ENCODE measurements at regions not wholly inside any gene's neighbourhood (a gene's known extent, or its start where the extent isn't known, plus 50 kb on each side); places are given as distances from the start of the nearest gene placed in this dataset.

DNA sequence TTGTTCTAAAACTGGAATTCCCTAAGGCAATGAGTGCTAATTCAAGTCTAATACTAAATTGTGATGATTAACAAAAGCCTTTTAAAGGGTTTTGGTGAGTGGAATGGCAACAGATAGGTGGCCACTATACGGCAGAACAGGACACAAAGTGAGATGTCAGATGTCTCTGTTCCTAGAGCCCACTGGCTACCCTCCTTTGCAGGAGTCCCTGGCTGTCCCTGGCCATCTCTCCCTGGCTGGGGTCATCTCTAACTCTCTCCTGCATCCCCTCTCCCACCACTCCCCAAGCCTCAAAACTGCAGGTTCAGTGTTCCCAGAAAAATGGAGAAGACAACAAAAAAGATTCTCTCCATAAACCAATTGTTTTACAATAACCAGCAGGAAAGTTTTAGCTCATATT lies 79.2 kb downstream of the MDH1 start:
- DNase-seq (ENCODE audit: insufficient read length, low spot score) (no peak), FAIRE-seq (no peak)
- TF ChIP-seq SPI1 (IDR thresholded peaks at IDR 0.05; ENCODE audit: low read depth, low read length) (no peak), POLR2AphosphoS5 (IDR thresholded peaks at IDR 0.05; ENCODE audit: low read depth, low read length) (no peak), POU2F2 (IDR thresholded peaks at IDR 0.05; ENCODE audit: low read depth, low read length) (no peak), PAX5 (IDR thresholded peaks at IDR 0.05; ENCODE audit: insufficient read depth, low read length, severe bottlenecking) (no peak), POLR2A (IDR thresholded peaks at IDR 0.05; ENCODE audit: low read depth, low read length) (no peak), TAF1 (IDR thresholded peaks at IDR 0.05; ENCODE audit: low read depth, low read length) (no peak)

DNA sequence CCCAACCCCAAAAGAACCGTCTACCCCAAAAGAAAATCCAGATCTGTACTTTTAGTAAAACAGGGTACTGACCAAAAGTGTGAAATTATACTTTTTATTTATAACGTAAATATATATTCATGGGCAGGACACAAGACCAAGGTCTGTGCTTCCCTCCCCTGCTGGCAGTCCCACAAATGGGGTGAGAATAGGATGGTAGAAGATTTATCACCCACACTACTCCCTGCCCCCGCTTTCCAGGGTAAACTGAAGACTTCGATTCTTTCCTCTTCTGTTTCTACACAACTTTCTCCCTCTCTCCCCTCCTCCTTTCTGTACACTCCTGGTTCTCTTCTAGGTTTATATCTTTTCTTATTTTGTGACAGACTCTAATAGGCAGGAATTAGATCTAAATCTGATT lies 79.7 kb downstream of the MDH1 start:
- FAIRE-seq (no peak), DNase-seq (ENCODE audit: insufficient read length, low spot score) (no peak)
- TF ChIP-seq POLR2AphosphoS5 (IDR thresholded peaks at IDR 0.05; ENCODE audit: low read depth, low read length) (no peak), PAX5 (IDR thresholded peaks at IDR 0.05; ENCODE audit: insufficient read depth, low read length, severe bottlenecking) (no peak), SPI1 (IDR thresholded peaks at IDR 0.05; ENCODE audit: low read depth, low read length) (no peak), POU2F2 (IDR thresholded peaks at IDR 0.05; ENCODE audit: low read depth, low read length) (no peak), TAF1 (IDR thresholded peaks at IDR 0.05; ENCODE audit: low read depth, low read length) (no peak), POLR2A (IDR thresholded peaks at IDR 0.05; ENCODE audit: low read depth, low read length) (no peak)

DNA sequence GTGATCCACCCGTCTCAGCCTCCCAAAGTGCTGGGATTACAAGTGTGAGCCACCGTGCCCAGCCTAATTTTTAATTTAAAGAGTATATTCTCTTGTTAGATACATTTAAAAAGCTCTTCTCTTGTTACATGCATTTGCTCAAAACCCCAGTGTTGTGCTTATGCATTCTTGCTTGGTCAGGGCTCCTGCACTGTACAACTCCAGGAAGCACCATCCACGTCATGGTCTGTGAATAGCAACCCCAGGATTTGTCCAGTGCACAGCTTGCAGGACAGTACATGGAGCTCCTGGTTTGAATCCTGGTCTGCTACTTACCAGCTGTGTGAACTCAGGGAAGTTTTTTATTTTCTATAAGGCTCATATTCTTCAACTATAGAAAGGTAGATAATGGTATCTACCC lies 80.8 kb downstream of the MDH1 start:
- DNase-seq (ENCODE audit: insufficient read length, low spot score) (no peak), FAIRE-seq (no peak)
- TF ChIP-seq POLR2AphosphoS5 (IDR thresholded peaks at IDR 0.05; ENCODE audit: low read depth, low read length), result no peak
- TF ChIP-seq POU2F2 (IDR thresholded peaks at IDR 0.05; ENCODE audit: low read depth, low read length), result no peak
- TF ChIP-seq SPI1 (IDR thresholded peaks at IDR 0.05; ENCODE audit: low read depth, low read length), result no peak
- TF ChIP-seq POLR2A (IDR thresholded peaks at IDR 0.05; ENCODE audit: low read depth, low read length), result no peak
- TF ChIP-seq PAX5 (IDR thresholded peaks at IDR 0.05; ENCODE audit: insufficient read depth, low read length, severe bottlenecking), result no peak
- no peak for TF ChIP-seq TAF1 (IDR thresholded peaks at IDR 0.05; ENCODE audit: low read depth, low read length)

DNA sequence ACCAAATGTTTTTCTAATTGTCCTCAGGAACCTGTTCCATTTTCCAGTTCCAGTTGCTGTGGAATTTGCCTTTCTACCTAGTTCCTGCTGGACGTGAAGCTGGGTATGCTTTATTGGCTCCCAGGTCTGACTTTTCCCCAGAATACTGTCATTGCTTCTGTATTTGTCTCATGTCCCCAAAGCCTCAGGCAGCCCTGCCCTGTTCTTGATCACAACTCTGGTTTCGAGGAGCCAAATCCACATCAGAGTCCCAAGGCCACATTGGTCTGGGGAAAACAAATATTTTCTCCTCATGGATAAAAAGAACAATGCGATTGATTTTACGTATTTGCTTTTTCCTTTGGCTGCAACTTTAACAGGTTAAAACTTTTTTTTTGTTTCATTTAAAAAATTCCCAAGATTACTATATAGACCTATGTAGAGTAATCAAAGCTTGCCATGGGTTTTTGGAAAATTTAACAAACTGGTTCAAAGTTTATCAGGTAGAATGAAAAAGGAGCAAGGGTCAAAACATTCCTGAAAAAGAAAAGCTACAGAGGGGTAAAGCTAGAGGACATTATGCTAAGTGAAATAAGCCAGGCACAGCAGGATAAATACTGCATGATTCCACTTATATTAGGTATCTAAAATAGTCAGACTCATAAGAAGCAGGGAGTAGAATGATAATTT lies 85.2 kb downstream of the MDH1 start:
- FAIRE-seq, result no peak
- no peak for DNase-seq (ENCODE audit: insufficient read length, low spot score)
- TF ChIP-seq TAF1 (IDR thresholded peaks at IDR 0.05; ENCODE audit: low read depth, low read length) (no peak), PAX5 (IDR thresholded peaks at IDR 0.05; ENCODE audit: insufficient read depth, low read length, severe bottlenecking) (no peak), POLR2AphosphoS5 (IDR thresholded peaks at IDR 0.05; ENCODE audit: low read depth, low read length) (no peak), POU2F2 (IDR thresholded peaks at IDR 0.05; ENCODE audit: low read depth, low read length) (no peak), SPI1 (IDR thresholded peaks at IDR 0.05; ENCODE audit: low read depth, low read length) (no peak), POLR2A (IDR thresholded peaks at IDR 0.05; ENCODE audit: low read depth, low read length) (no peak)

DNA sequence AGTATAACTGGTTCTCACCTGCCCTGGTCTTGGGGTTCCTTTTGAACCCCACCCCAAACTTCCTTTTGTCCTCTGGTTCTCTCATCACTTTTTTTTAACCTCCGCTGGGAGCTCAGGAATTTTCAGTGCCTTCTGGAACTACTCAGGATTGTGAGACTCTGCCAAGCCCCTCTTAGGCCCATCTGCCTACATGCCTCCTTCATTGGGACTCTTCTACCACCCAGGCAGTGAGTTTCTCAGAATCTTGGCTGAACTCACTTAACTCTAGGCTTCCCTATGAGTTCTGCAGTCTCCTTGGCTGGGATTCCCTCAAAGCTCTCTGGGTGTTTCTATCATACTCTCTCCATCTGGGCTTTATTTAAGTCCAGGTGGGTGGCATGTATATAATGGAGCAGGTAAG lies 86.3 kb downstream of the MDH1 start:
- TF ChIP-seq TAF1 (IDR thresholded peaks at IDR 0.05; ENCODE audit: low read depth, low read length), result no peak
- no peak for TF ChIP-seq PAX5 (IDR thresholded peaks at IDR 0.05; ENCODE audit: insufficient read depth, low read length, severe bottlenecking)
- TF ChIP-seq POLR2AphosphoS5 (IDR thresholded peaks at IDR 0.05; ENCODE audit: low read depth, low read length), result no peak
- FAIRE-seq, result no peak

DNA sequence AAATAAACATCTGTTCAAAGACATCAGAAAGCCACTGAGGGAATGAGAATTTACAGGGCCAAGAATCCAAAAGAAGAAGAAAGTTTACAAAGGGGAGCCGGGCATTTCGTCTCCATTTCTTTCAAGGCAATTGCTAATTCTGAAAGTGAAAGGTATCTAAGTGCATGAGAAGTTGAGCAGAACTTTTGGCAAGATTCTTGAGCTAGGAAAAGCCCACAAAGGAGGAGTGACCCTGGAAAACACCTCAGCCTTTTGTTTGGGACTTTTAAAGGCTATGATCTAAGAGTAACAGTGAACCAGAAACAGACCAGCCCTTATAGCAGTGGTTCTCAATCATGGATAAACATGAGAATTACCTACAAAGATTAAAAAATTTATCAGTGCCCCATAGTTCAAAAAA lies 87.4 kb downstream of the MDH1 start:
- no peak for TF ChIP-seq TAF1 (IDR thresholded peaks at IDR 0.05; ENCODE audit: low read depth, low read length)
- TF ChIP-seq POLR2A (IDR thresholded peaks at IDR 0.05; ENCODE audit: low read depth, low read length), result no peak
- no peak for TF ChIP-seq PAX5 (IDR thresholded peaks at IDR 0.05; ENCODE audit: insufficient read depth, low read length, severe bottlenecking)
- no peak for TF ChIP-seq POLR2AphosphoS5 (IDR thresholded peaks at IDR 0.05; ENCODE audit: low read depth, low read length)
- no peak for TF ChIP-seq SPI1 (IDR thresholded peaks at IDR 0.05; ENCODE audit: low read depth, low read length)
- no peak for TF ChIP-seq POU2F2 (IDR thresholded peaks at IDR 0.05; ENCODE audit: low read depth, low read length)
- no peak for DNase-seq (ENCODE audit: insufficient read length, low spot score)
- FAIRE-seq, result peak; percentile 71

More for the DNA sequence above, 86.3 kb downstream of the MDH1 start:
- DNase-seq (ENCODE audit: insufficient read length, low spot score), result no peak

DNA sequence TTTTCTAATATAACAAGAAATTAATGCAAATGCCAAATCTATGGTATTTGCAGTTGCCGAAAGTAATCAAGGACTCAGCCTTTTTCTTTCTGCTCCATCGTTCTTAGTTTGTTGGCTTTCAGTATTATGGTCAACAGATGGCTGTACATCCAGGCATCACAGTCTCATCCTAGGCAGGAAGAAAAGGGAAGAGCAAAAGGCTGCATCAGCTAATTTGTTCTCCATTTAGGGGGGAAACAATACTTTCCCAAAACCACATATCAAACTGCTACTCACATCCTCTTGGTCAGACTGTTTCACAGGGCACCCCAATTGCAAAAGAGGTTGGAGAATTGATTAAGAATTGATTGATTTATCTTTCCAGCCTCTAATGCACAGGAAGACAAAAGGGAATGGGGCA lies 89.3 kb downstream of the MDH1 start:
- TF ChIP-seq POLR2AphosphoS5 (IDR thresholded peaks at IDR 0.05; ENCODE audit: low read depth, low read length) (no peak), POU2F2 (IDR thresholded peaks at IDR 0.05; ENCODE audit: low read depth, low read length) (no peak), POLR2A (IDR thresholded peaks at IDR 0.05; ENCODE audit: low read depth, low read length) (no peak), SPI1 (IDR thresholded peaks at IDR 0.05; ENCODE audit: low read depth, low read length) (no peak), PAX5 (IDR thresholded peaks at IDR 0.05; ENCODE audit: insufficient read depth, low read length, severe bottlenecking) (no peak), TAF1 (IDR thresholded peaks at IDR 0.05; ENCODE audit: low read depth, low read length) (no peak)
- no peak for FAIRE-seq
- no peak for DNase-seq (ENCODE audit: insufficient read length, low spot score)

DNA sequence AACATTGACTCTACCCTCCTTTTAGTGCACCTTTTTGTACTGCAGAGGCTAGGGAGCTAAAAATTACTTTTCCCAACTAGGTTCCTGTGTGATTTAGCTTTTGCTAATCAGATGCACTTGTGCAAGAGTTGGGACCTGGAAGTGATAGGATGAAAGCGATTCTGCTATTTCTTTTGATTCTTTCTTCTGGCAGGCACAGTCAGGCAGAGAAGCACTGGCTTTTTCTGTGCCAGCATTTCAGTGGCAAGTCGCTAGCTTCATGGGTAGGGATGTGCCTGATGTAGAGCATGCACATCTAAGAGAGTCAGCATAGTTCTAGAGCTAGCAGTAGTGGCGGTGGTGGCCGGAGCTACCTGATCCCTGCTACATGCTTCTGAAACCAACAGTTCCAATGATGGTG lies 89.8 kb downstream of the MDH1 start:
- FAIRE-seq, result no peak
- no peak for DNase-seq (ENCODE audit: insufficient read length, low spot score)

DNA sequence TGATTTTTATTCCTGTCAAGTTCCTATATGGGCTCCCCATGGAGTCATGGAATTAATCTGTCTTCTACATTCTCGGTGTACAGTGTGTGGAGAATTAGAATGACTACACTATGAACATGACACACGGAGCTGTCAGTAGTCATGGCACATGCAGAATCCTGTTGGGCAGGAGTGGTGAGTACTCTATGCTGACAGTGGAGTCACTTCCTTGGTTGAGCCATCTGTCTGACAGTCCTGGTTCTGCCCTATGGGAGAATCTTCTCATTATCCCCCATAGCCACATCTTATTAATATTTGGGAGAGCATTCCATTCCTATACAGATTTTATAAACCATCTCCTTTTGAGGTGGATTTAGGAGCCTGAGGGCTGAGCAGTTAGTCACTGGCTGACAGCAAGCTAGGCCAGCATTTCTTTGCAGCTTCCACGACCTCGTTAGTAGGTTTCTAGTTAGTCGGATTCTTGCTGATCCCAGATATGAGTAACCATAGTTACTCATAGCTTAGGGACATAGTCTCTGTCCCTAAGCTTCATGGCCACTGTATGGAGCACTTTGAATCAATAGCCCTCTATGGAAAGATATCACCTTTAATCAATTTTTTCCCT lies 90.6 kb downstream of the MDH1 start:
- DNase-seq (ENCODE audit: insufficient read length, low spot score), result no peak
- no peak for FAIRE-seq
- no peak for TF ChIP-seq PAX5 (IDR thresholded peaks at IDR 0.05; ENCODE audit: insufficient read depth, low read length, severe bottlenecking)
- no peak for TF ChIP-seq POLR2A (IDR thresholded peaks at IDR 0.05; ENCODE audit: low read depth, low read length)
- no peak for TF ChIP-seq POLR2AphosphoS5 (IDR thresholded peaks at IDR 0.05; ENCODE audit: low read depth, low read length)
- TF ChIP-seq POU2F2 (IDR thresholded peaks at IDR 0.05; ENCODE audit: low read depth, low read length), result no peak
- TF ChIP-seq SPI1 (IDR thresholded peaks at IDR 0.05; ENCODE audit: low read depth, low read length), result no peak
- TF ChIP-seq TAF1 (IDR thresholded peaks at IDR 0.05; ENCODE audit: low read depth, low read length), result no peak

More for the DNA sequence above, 89.8 kb downstream of the MDH1 start:
- TF ChIP-seq TAF1 (IDR thresholded peaks at IDR 0.05; ENCODE audit: low read depth, low read length) (no peak), POLR2AphosphoS5 (IDR thresholded peaks at IDR 0.05; ENCODE audit: low read depth, low read length) (no peak), POLR2A (IDR thresholded peaks at IDR 0.05; ENCODE audit: low read depth, low read length) (no peak), SPI1 (IDR thresholded peaks at IDR 0.05; ENCODE audit: low read depth, low read length) (no peak), PAX5 (IDR thresholded peaks at IDR 0.05; ENCODE audit: insufficient read depth, low read length, severe bottlenecking) (no peak), POU2F2 (IDR thresholded peaks at IDR 0.05; ENCODE audit: low read depth, low read length) (no peak)

Measured in GM12891 (cell line).